H9 (cell line): ENCODE measurements at regions not wholly inside any gene's neighbourhood (a gene's known extent, or its start where the extent isn't known, plus 50 kb on each side); places are given as distances from the start of the nearest gene placed in this dataset.

ENCODE experiments used
- DNase-seq: peaks from one replicate; pipeline ENCODE4 v3.0.0-alpha.2; 2017
- H2AFZ ChIP-seq: one replicate; pipeline ENCODE4 v1.6.1; 2013; ENCODE audit warnings: mild to moderate bottlenecking, low read length, control low read depth, moderate library complexity
- H2AK5ac ChIP-seq: 2 replicates; pipeline ENCODE4 v1.6.1; 2013; ENCODE audit warnings: low read length, control low read depth, mixed read lengths; ENCODE audit not compliant: insufficient read length
- H2BK120ac ChIP-seq: one replicate; pipeline ENCODE4 v1.6.1; 2013; ENCODE audit warnings: low read depth, mild to moderate bottlenecking, low read length, control low read depth, inconsistent platforms; ENCODE audit not compliant: poor library complexity, severe bottlenecking
- H2BK12ac ChIP-seq: 2 replicates; pipeline ENCODE4 v1.6.1; 2013; ENCODE audit warnings: low read length, control low read depth, mixed read lengths, low read depth; ENCODE audit not compliant: insufficient read length
- H2BK15ac ChIP-seq: 2 replicates; pipeline ENCODE4 v1.6.1; 2013; ENCODE audit warnings: low read depth, low read length, control low read depth
- H2BK20ac ChIP-seq: one replicate; pipeline ENCODE4 v1.6.1; 2013; ENCODE audit warnings: low read depth, mild to moderate bottlenecking, low read length, control low read depth, inconsistent platforms; ENCODE audit not compliant: poor library complexity, severe bottlenecking
- H2BK5ac ChIP-seq: 2 replicates; pipeline ENCODE4 v1.6.1; 2013; ENCODE audit warnings: low read length, control low read depth, mixed read lengths; ENCODE audit not compliant: insufficient read length
- H3K14ac ChIP-seq: 2 replicates; pipeline ENCODE4 v1.6.1; 2013; ENCODE audit warnings: low read length, control low read depth; ENCODE audit not compliant: insufficient read depth
- H3K18ac ChIP-seq: 2 replicates; pipeline ENCODE4 v1.6.1; 2013; ENCODE audit warnings: low read depth, mild to moderate bottlenecking, mixed read lengths, low read length, control low read depth; ENCODE audit not compliant: insufficient read length
- H3K23ac ChIP-seq: 2 replicates; pipeline ENCODE4 v1.6.1; 2013; ENCODE audit warnings: low read length, control low read depth, mixed read lengths, low read depth; ENCODE audit not compliant: insufficient read length
- H3K23me2 ChIP-seq: 2 replicates; pipeline ENCODE4 v1.6.1; 2013; ENCODE audit warnings: low read depth, mild to moderate bottlenecking, mixed read lengths, low read length, control low read depth; ENCODE audit not compliant: insufficient read length, poor library complexity, severe bottlenecking
- H3K27ac ChIP-seq: 2 replicates; pipeline ENCODE4 v1.5.1; 2013; ENCODE audit warnings: low read length, control low read depth, mixed read lengths, low read depth; ENCODE audit not compliant: insufficient read length
- H3K27me3 ChIP-seq: 2 replicates; pipeline ENCODE4 v1.6.1; 2013; ENCODE audit warnings: low read length, control low read depth, inconsistent platforms; ENCODE audit not compliant: insufficient read depth
- H3K4ac ChIP-seq: 2 replicates; pipeline ENCODE4 v1.6.1; 2013; ENCODE audit warnings: low read depth, mild to moderate bottlenecking, control low read depth, inconsistent platforms, low read length, moderate library complexity
- H3K4me1 ChIP-seq: 2 replicates; pipeline ENCODE4 v1.6.1; 2013; ENCODE audit warnings: low read length, control low read depth, inconsistent platforms; ENCODE audit not compliant: insufficient read depth
- H3K4me2 ChIP-seq: 2 replicates; pipeline ENCODE4 v1.6.1; 2013; ENCODE audit warnings: low read length, control low read depth, mixed read lengths; ENCODE audit not compliant: insufficient read length, insufficient read depth
- H3K56ac ChIP-seq: 2 replicates; pipeline ENCODE4 v1.6.1; 2013; ENCODE audit warnings: low read depth, mild to moderate bottlenecking, mixed read lengths, low read length, control low read depth; ENCODE audit not compliant: insufficient read length
- H3K79me1 ChIP-seq: 2 replicates; pipeline ENCODE4 v1.6.1; 2013; ENCODE audit warnings: low read depth, mild to moderate bottlenecking, moderate library complexity, low read length, control low read depth, inconsistent platforms; ENCODE audit not compliant: insufficient read depth, poor library complexity, severe bottlenecking
- H3K79me2 ChIP-seq: 2 replicates; pipeline ENCODE4 v1.6.1; 2013; ENCODE audit warnings: low read length, control low read depth, inconsistent platforms; ENCODE audit not compliant: insufficient read depth
- H3K9ac ChIP-seq: 2 replicates; pipeline ENCODE4 v1.6.1; 2013; ENCODE audit warnings: low read length, control low read depth, mixed read lengths; ENCODE audit not compliant: insufficient read length; ENCODE audit errors: extremely low read depth
- H3K9me3 ChIP-seq: one replicate; pipeline ENCODE4 v1.6.1; 2013; ENCODE audit warnings: low read depth, low read length, inconsistent platforms; ENCODE audit not compliant: control insufficient read depth
- H3T11ph ChIP-seq: one replicate; pipeline ENCODE4 v1.6.1; 2013; ENCODE audit warnings: mild to moderate bottlenecking, low read length, control low read depth, inconsistent platforms
- H4K20me1 ChIP-seq: one replicate; pipeline ENCODE4 v1.6.1; 2013; ENCODE audit not compliant: control insufficient read depth, insufficient read length, insufficient read depth
- H4K5ac ChIP-seq: 2 replicates; pipeline ENCODE4 v1.6.1; 2013; ENCODE audit warnings: low read depth, mild to moderate bottlenecking, mixed read lengths, low read length, control low read depth; ENCODE audit not compliant: insufficient read length
- H4K8ac ChIP-seq: replicated peaks from 2 replicates; pipeline ENCODE4 v1.6.1; 2013; ENCODE audit warnings: low read length, control low read depth, mixed read lengths, low read depth; ENCODE audit not compliant: insufficient read length
- H4K91ac ChIP-seq: 2 replicates; pipeline ENCODE4 v1.6.1; 2013; ENCODE audit warnings: low read depth, mild to moderate bottlenecking, moderate library complexity, mixed read lengths, low read length, control low read depth; ENCODE audit not compliant: insufficient read length
- H3K27ac Mint-ChIP-seq, 3 experiments: 2 replicates in 2 of 3; 3 replicates in 1 of 3; pipeline ENCODE4 v1.8.0; 2020 to 2021; ENCODE audit warnings: mixed read lengths in 3 of 3, mild to moderate bottlenecking in 1 of 3, moderate library complexity in 1 of 3
- H3K27me3 Mint-ChIP-seq: 2 replicates; pipeline ENCODE4 v1.8.0; 2021; ENCODE audit warnings: low read depth, mild to moderate bottlenecking, moderate library complexity, mixed read lengths
- H3K36me3 Mint-ChIP-seq, 3 experiments: 2 replicates in 2 of 3; 3 replicates in 1 of 3; pipeline ENCODE4 v1.8.0; 2020 to 2021; ENCODE audit warnings: low read depth in 3 of 3, mixed read lengths in 3 of 3; ENCODE audit not compliant: insufficient read depth in 1 of 3
- H3K4me1 Mint-ChIP-seq, 2 experiments: 2 replicates each; pipeline ENCODE4 v1.8.0; 2020; ENCODE audit warnings: mixed read lengths in 2 of 2
- H3K4me3 Mint-ChIP-seq, 2 experiments: 2 replicates in 1 of 2; 3 replicates in 1 of 2; pipeline ENCODE4 v1.8.0; 2020 to 2021; ENCODE audit warnings: mild to moderate bottlenecking in 2 of 2, mixed read lengths in 2 of 2, moderate library complexity in 1 of 2
- H3K9me3 Mint-ChIP-seq, 2 experiments: 2 replicates in 1 of 2; 3 replicates in 1 of 2; pipeline ENCODE4 v1.8.0; 2020; ENCODE audit warnings: mild to moderate bottlenecking in 2 of 2, mixed read lengths in 2 of 2, moderate library complexity in 1 of 2
- WGBS: extraction: QIAGEN DNeasy Blood & Tissue Kit; methylation state at CpG from one replicate; pipeline ENCODE4 v1.1.7; 2013; ENCODE audit warnings: missing lambda C conversion rate, low lambda C conversion rate, mixed read lengths; ENCODE audit not compliant: insufficient read length; ENCODE audit errors: extremely low coverage; 5-methylcytosine and 5-hydroxymethylcytosine counted together
- TF ChIP-seq, protein P1 (sequence below): fragments of 200-600 bp; sonication (generic); conservative IDR thresholded peaks from 3 replicates; pipeline ENCODE4 v1.8.0; 2021; ENCODE audit warnings: antibody characterized with exemption, mild to moderate bottlenecking

DNA sequence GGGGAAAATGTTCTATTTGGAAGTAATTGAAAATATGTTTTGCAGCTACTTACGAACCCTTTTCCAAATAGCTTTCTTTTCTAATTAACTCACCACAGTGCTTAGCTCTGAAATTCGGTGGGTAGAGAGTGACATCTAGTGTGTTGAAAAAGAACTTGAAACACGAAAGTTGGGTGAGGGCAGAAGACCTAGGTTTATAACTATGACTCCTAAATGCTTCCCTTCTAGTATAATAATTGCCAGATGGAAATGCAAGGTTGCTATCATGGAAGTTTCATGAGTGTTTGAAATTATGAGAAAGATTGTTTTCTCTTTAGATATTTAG, 77.3 kb upstream of the NOCT start:
- no peak overlapping the region for H3K9ac ChIP-seq
- DNase-seq = no peak
- H4K8ac ChIP-seq = no peak overlapping the region
- no peak overlapping the region for H2AFZ ChIP-seq
- H2BK12ac ChIP-seq = no peak overlapping the region
- no peaks in the 10 kb centered on the region for H4K20me1 ChIP-seq
- Mint-ChIP-seq H3K9me3 (no peaks in the 10 kb centered on the region), H3K36me3 (no peaks in the 10 kb centered on the region), H3K4me1 (peaks cover 18 to 27% of the 10 kb centered on the region in 2 experiments), H3K27ac (no peak overlapping the region), H3K4me3 (no peak overlapping the region), H3K27me3 (no peaks in the 10 kb centered on the region)
- no peaks in the 10 kb centered on the region for H3K23me2 ChIP-seq
- no peak overlapping the region for H3K4ac ChIP-seq
- TF ChIP-seq, protein P1, sequence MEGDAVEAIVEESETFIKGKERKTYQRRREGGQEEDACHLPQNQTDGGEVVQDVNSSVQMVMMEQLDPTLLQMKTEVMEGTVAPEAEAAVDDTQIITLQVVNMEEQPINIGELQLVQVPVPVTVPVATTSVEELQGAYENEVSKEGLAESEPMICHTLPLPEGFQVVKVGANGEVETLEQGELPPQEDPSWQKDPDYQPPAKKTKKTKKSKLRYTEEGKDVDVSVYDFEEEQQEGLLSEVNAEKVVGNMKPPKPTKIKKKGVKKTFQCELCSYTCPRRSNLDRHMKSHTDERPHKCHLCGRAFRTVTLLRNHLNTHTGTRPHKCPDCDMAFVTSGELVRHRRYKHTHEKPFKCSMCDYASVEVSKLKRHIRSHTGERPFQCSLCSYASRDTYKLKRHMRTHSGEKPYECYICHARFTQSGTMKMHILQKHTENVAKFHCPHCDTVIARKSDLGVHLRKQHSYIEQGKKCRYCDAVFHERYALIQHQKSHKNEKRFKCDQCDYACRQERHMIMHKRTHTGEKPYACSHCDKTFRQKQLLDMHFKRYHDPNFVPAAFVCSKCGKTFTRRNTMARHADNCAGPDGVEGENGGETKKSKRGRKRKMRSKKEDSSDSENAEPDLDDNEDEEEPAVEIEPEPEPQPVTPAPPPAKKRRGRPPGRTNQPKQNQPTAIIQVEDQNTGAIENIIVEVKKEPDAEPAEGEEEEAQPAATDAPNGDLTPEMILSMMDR = peak; percentile 76
- no peak overlapping the region for H2BK15ac ChIP-seq
- WGBS = no CpG with 5 or more reads among the region's 3 CpGs
- H2AK5ac ChIP-seq = no peak overlapping the region
- H4K91ac ChIP-seq = no peak overlapping the region
- H3K56ac ChIP-seq = no peak overlapping the region
- no peaks in the 10 kb centered on the region for H3K79me2 ChIP-seq
- no peak overlapping the region for H3K14ac ChIP-seq
- no peak overlapping the region for H3T11ph ChIP-seq
- no peak overlapping the region for H3K23ac ChIP-seq
- H3K79me1 ChIP-seq = no peaks in the 10 kb centered on the region
- no peak overlapping the region for H3K27ac ChIP-seq
- 0 out of 2 replicates have a peak, but pooled peaks cover 3% of the 10 kb centered on the region for H3K4me1 ChIP-seq
- H2BK5ac ChIP-seq = no peak overlapping the region
- H3K18ac ChIP-seq = no peak overlapping the region
- no peaks in the 10 kb centered on the region for H3K9me3 ChIP-seq
- H4K5ac ChIP-seq = no peak overlapping the region
- no peak overlapping the region for H3K4me2 ChIP-seq
- H2BK120ac ChIP-seq = no peak overlapping the region
- no peaks in the 10 kb centered on the region for H3K27me3 ChIP-seq
- H2BK20ac ChIP-seq = no peak overlapping the region
